A673 (cell line): ENCODE measurements at regions not wholly inside any gene's neighbourhood (a gene's known extent, or its start where the extent isn't known, plus 50 kb on each side); places are given as distances from the start of the nearest gene placed in this dataset.

Experiments used
- BruUV-seq: library from RNA; stranded (reverse); fragments of 400-500 nt; replicated peaks from 2 replicates; lab custom pipeline; 2021; lab: Mats Ljungman, UMichigan
- CTCF ChIA-PET: fragments of 300-600 bp; sonication (Branson Sonifier 250); formaldehyde crosslinking; loops from one replicate; lab custom pipeline; 2022; ENCODE audit warnings: antibody characterized with exemption; lab: Charles Lee
- POLR2A ChIA-PET: fragments of 300-600 bp; sonication (Branson Sonifier 250); formaldehyde crosslinking; loops from one replicate; lab custom pipeline; 2022; ENCODE audit warnings: antibody characterized with exemption; ENCODE audit not compliant: low non-redundant PET; lab: Charles Lee
- DNase-seq: peaks from one replicate; pipeline ENCODE4 v3.0.0-alpha.2; 2015; ENCODE audit warnings: low spot score
- H3K27ac ChIP-seq: fragments of 200-600 bp; sonication (generic); 2 replicates; pipeline ENCODE4 v1.5.1; 2016; ENCODE audit warnings: mixed run types, low read depth, mild to moderate bottlenecking, mixed read lengths, antibody characterized with exemption, low read length; ENCODE audit not compliant: poor library complexity, severe bottlenecking
- H3K27me3 ChIP-seq: fragments of 200-600 bp; sonication (generic); replicated peaks from 2 replicates; pipeline ENCODE4 v1.6.1; 2017; ENCODE audit warnings: mixed run types, low read depth, mild to moderate bottlenecking, mixed read lengths, antibody characterized with exemption, low read length; ENCODE audit not compliant: insufficient read depth, poor library complexity
- H3K36me3 ChIP-seq: fragments of 200-600 bp; sonication (generic); 2 replicates; pipeline ENCODE4 v1.6.1; 2016; ENCODE audit warnings: mixed run types, mild to moderate bottlenecking, mixed read lengths, antibody characterized with exemption, low read length; ENCODE audit not compliant: insufficient read depth, poor library complexity, severe bottlenecking
- H3K4me1 ChIP-seq: fragments of 200-600 bp; sonication (generic); 2 replicates; pipeline ENCODE4 v1.6.1; 2017; ENCODE audit warnings: mixed run types, mild to moderate bottlenecking, mixed read lengths, antibody characterized with exemption, low read length; ENCODE audit not compliant: insufficient read depth, poor library complexity, severe bottlenecking
- H3K4me3 ChIP-seq: fragments of 200-600 bp; sonication (generic); 2 replicates; pipeline ENCODE4 v1.5.1; 2016; ENCODE audit warnings: low read depth, mixed run types, mild to moderate bottlenecking, mixed read lengths, low read length; ENCODE audit not compliant: poor library complexity, severe bottlenecking
- H3K9me3 ChIP-seq: fragments of 200-600 bp; sonication (generic); 2 replicates; pipeline ENCODE4 v1.6.1; 2016; ENCODE audit warnings: mixed run types, low read depth, mild to moderate bottlenecking, mixed read lengths, antibody characterized with exemption, low read length; ENCODE audit not compliant: poor library complexity, severe bottlenecking
- EZH2 ChIP-seq: fragments of 200-600 bp; sonication (generic); IDR thresholded peaks from 2 replicates; pipeline ENCODE4 v1.6.1; 2017; ENCODE audit warnings: borderline replicate concordance, low read depth, mild to moderate bottlenecking, mixed read lengths, antibody characterized with exemption, low read length; ENCODE audit not compliant: poor library complexity, severe bottlenecking
- intact Hi-C: fragments of 100-400 bp; cut with micrococcal nuclease; formaldehyde crosslinking; loops from one replicate; pipeline ENCODE4 v1.10.0; 2022; ENCODE audit not compliant: unreplicated experiment
- TF ChIP-seq, protein P1 (sequence below): fragments of 300-800, 200-600 bp; sonication (generic); conservative IDR thresholded peaks from 2 replicates; pipeline ENCODE4 v1.5.1; 2017; ENCODE audit warnings: low read depth, mild to moderate bottlenecking, antibody characterized with exemption, low read length, moderate library complexity, mixed read lengths

DNA sequence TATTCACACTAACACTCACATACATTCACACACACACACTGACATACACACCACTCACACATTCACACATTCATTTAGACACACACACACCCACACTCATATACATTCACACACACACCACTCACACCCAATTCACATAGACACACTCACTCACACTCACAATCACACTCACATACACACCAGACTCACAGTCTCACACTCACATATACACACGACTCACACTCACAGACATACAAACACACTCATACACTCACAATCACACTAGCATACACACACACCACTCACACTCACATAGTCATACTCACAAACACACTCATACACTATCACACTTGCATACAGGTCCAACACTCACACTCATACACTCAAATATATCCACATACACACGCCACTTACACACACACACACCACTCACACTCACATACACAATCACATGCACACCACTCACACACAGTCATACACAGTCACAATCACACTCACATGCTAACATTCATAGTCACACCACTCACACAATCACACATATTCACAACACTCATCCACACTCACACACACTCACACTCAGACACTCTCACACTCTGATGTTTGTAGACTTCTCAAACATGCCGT lies 312.6 kb downstream of the SFMBT2 start:
- no peaks in the 10 kb centered on the region for H3K9me3 ChIP-seq
- H3K27ac ChIP-seq, result no peak overlapping the region
- H3K36me3 ChIP-seq, result no peaks in the 10 kb centered on the region
- DNase-seq, result no peak
- peaks cover 90% of the 10 kb centered on the region for H3K27me3 ChIP-seq
- no TSS peak for BruUV-seq
- intact Hi-C loops, result no loop called here
- POLR2A ChIA-PET, result no interaction called here
- TF ChIP-seq EZH2, result no peak
- TF ChIP-seq, protein P1, sequence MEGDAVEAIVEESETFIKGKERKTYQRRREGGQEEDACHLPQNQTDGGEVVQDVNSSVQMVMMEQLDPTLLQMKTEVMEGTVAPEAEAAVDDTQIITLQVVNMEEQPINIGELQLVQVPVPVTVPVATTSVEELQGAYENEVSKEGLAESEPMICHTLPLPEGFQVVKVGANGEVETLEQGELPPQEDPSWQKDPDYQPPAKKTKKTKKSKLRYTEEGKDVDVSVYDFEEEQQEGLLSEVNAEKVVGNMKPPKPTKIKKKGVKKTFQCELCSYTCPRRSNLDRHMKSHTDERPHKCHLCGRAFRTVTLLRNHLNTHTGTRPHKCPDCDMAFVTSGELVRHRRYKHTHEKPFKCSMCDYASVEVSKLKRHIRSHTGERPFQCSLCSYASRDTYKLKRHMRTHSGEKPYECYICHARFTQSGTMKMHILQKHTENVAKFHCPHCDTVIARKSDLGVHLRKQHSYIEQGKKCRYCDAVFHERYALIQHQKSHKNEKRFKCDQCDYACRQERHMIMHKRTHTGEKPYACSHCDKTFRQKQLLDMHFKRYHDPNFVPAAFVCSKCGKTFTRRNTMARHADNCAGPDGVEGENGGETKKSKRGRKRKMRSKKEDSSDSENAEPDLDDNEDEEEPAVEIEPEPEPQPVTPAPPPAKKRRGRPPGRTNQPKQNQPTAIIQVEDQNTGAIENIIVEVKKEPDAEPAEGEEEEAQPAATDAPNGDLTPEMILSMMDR, result no peak
- no peak overlapping the region for H3K4me3 ChIP-seq
- no peaks in the 10 kb centered on the region for H3K4me1 ChIP-seq
- CTCF ChIA-PET, result interaction anchor here (0.7 kb wide), 1 partner anchor 312 kb away, joined by 3 read pairs; the partner anchor contains the start of gene SFMBT2

DNA sequence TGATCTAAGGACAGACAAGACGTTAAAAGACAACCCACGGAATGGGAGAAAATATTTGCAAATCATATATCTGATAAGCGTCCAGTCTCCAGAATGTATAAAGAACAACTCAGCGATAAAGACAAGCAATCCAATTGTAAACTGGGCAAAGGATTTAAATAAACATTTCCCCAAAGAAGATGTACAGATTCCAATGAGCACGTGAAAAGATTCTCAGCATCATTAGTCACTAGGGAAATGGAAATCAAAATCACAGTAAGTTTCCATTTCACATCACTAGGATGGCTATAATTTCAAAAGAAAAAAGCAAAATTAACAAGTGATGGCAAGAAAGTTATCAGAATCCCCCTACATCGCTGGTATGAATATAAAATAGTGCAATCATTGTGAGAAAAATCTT lies 316.1 kb downstream of the SFMBT2 start:
- Histone ChIP-seq H3K27me3 (peaks cover 64% of the 10 kb centered on the region), H3K4me1 (no peaks in the 10 kb centered on the region), H3K27ac (no peak overlapping the region), H3K36me3 (no peaks in the 10 kb centered on the region), H3K4me3 (no peak overlapping the region), H3K9me3 (no peaks in the 10 kb centered on the region)
- CTCF ChIA-PET, result no interaction called here
- no TSS peak for BruUV-seq
- TF ChIP-seq, protein P1, result no peak
- no peak for TF ChIP-seq EZH2
- no peak for DNase-seq
- intact Hi-C loops, result no loop called here
- POLR2A ChIA-PET, result no interaction called here

DNA sequence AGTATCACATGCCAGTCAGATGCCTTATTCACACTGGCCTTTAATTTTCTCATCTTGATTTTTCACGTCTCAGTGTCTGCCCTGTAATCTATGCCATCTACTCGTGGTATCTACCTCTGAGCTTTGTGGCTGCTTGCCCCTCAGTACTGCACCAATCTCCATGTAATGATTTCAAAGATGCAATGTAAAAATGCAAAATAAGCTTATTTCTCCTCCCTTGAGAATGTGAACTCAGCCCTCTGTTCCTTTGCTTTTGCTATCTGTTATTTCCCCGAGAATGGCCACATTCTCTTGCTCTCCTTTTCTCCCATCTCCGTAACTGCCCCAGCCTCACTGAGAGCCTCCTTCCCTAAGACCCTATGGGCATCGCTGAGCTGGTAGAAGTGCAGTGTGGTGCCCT lies 317.5 kb downstream of the SFMBT2 start:
- POLR2A ChIA-PET, result no interaction called here
- CTCF ChIA-PET, result no interaction called here

More for the DNA sequence above, 317.5 kb downstream of the SFMBT2 start:
- H3K4me3 ChIP-seq, result no peak overlapping the region
- no peak overlapping the region for H3K27ac ChIP-seq
- DNase-seq, result no peak
- peaks cover 66% of the 10 kb centered on the region for H3K27me3 ChIP-seq
- intact Hi-C loops, result no loop called here
- H3K36me3 ChIP-seq, result no peaks in the 10 kb centered on the region
- BruUV-seq, result no TSS peak
- TF ChIP-seq, protein P1, result no peak
- TF ChIP-seq EZH2, result no peak
- no peaks in the 10 kb centered on the region for H3K4me1 ChIP-seq
- no peaks in the 10 kb centered on the region for H3K9me3 ChIP-seq
